Suprapubic skin (tissue), 4 donors: ENCODE measurements at regions not wholly inside any gene's neighbourhood (a gene's known extent, or its start where the extent isn't known, plus 50 kb on each side); places are given as distances from the start of the nearest gene placed in this dataset.
"Not testable (repeated sequence)": the region's sequence is repeated elsewhere in the genome, so short reads cannot be mapped to it uniquely, and the experiment has no call there.

Source experiments
- DNase-seq, 2 donors: peaks; one replicate each; pipeline ENCODE4 v3.0.0-alpha.2; 2019; ENCODE audit warnings: low spot score in 2 of 2
- H3K27ac ChIP-seq: fragments of 200-600 bp; sonication (generic); one replicate; pipeline ENCODE4 v1.5.1; 2019
- H3K27me3 ChIP-seq: fragments of 200-600 bp; sonication (generic); one replicate; pipeline ENCODE4 v1.5.1; 2019
- H3K36me3 ChIP-seq: fragments of 200-600 bp; sonication (generic); one replicate; pipeline ENCODE4 v1.5.1; 2019
- H3K4me1 ChIP-seq: fragments of 200-600 bp; sonication (generic); one replicate; pipeline ENCODE4 v1.5.1; 2019
- H3K4me3 ChIP-seq: fragments of 200-600 bp; sonication (generic); one replicate; pipeline ENCODE4 v1.5.1; 2019; ENCODE audit warnings: mild to moderate bottlenecking
- H3K9me3 ChIP-seq: fragments of 200-600 bp; sonication (generic); one replicate; pipeline ENCODE4 v1.5.1; 2019
- CTCF ChIP-seq, 2 donors: fragments of 200-600 bp in 1 of 2; fragments of 450-650 bp in 1 of 2; sonication (generic) in 1 of 2; IDR thresholded peaks; one replicate each; pipeline ENCODE4 v1.5.1; 2016 to 2019; ENCODE audit warnings: antibody characterized with exemption in 2 of 2, mild to moderate bottlenecking in 1 of 2, moderate library complexity in 1 of 2
- EP300 ChIP-seq: sonication (generic); formaldehyde crosslinking; IDR thresholded peaks from one replicate; pipeline ENCODE4 v1.6.1; 2017; ENCODE audit warnings: antibody characterized with exemption
- POLR2A ChIP-seq, 2 donors: fragments of 450-650 bp; IDR thresholded peaks; one replicate each; pipeline ENCODE4 v1.6.1; 2017; ENCODE audit warnings: antibody characterized with exemption in 2 of 2, mild to moderate bottlenecking in 2 of 2, moderate library complexity in 2 of 2
- POLR2AphosphoS5 ChIP-seq, 3 donors: sonication (generic); formaldehyde crosslinking; IDR thresholded peaks; one replicate each; pipeline ENCODE4 v1.6.1; 2017; ENCODE audit warnings: antibody characterized with exemption in 3 of 3
- WGBS: methylation state at CpG from one replicate; pipeline ENCODE4 v1.1.5; 2018; 5-methylcytosine and 5-hydroxymethylcytosine counted together

- no peaks in the 10 kb centered on the region for H3K27me3 ChIP-seq
- no peak overlapping the region for H3K27ac ChIP-seq
- H3K4me1 ChIP-seq: no peaks in the 10 kb centered on the region
- DNase-seq: no peak
- WGBS: 83% methylated on average over 2 of the region's 2 CpGs
- H3K9me3 ChIP-seq: no peaks in the 10 kb centered on the region
- H3K4me3 ChIP-seq: no peak overlapping the region
- H3K36me3 ChIP-seq: no peaks in the 10 kb centered on the region
- no peak for TF ChIP-seq POLR2AphosphoS5 (IDR thresholded peaks at IDR 0.05)
- no peak for TF ChIP-seq POLR2A (IDR thresholded peaks at IDR 0.05)
- TF ChIP-seq EP300: no peak
- TF ChIP-seq CTCF (IDR thresholded peaks at IDR 0.05): no peak
Measured at GRCh38 chr12:104887452-104887851, 70.6 kb downstream of the SLC41A2 start.

GRCh38 chr12:104886418-104887401 is 71.4 kb downstream of the SLC41A2 start:
- Histone ChIP-seq H3K9me3 (no peaks in the 10 kb centered on the region), H3K27me3 (no peaks in the 10 kb centered on the region), H3K4me3 (no peak overlapping the region), H3K36me3 (no peaks in the 10 kb centered on the region), H3K4me1 (no peaks in the 10 kb centered on the region), H3K27ac (no peak overlapping the region)
- no peak for DNase-seq
- 70% methylated on average over 3 of the region's 3 CpGs for WGBS
- TF ChIP-seq POLR2A (IDR thresholded peaks at IDR 0.05) (no peak), CTCF (IDR thresholded peaks at IDR 0.05) (no peak), EP300 (no peak), POLR2AphosphoS5 (IDR thresholded peaks at IDR 0.05) (no peak)

- DNase-seq, H3K27me3 ChIP-seq, H3K4me1 ChIP-seq, H3K4me3 ChIP-seq, H3K27ac ChIP-seq, H3K9me3 ChIP-seq, H3K36me3 ChIP-seq: not testable (repeated sequence)
- 89% methylated on average over 3 of the region's 3 CpGs for WGBS
Measured at GRCh38 chr12:104878858-104879257, 79.2 kb downstream of the SLC41A2 start.

GRCh38 chr12:104877103-104877705 is 80.9 kb downstream of the SLC41A2 start:
- TF ChIP-seq CTCF (IDR thresholded peaks at IDR 0.05) (peak; percentile 22 to 43), EP300 (no peak)
- Histone ChIP-seq H3K4me3 (no peak overlapping the region), H3K4me1 (no peaks in the 10 kb centered on the region), H3K9me3 (no peaks in the 10 kb centered on the region), H3K27ac (no peak overlapping the region), H3K36me3 (no peaks in the 10 kb centered on the region), H3K27me3 (no peaks in the 10 kb centered on the region)
- no peak for DNase-seq
- 75% methylated on average over 3 of the region's 3 CpGs for WGBS

- Histone ChIP-seq H3K36me3 (no peaks in the 10 kb centered on the region), H3K4me1 (no peaks in the 10 kb centered on the region), H3K27ac (no peak overlapping the region), H3K9me3 (no peaks in the 10 kb centered on the region), H3K4me3 (no peak overlapping the region), H3K27me3 (no peaks in the 10 kb centered on the region)
- WGBS: 92% methylated on average over 2 of the region's 2 CpGs
- no peak for TF ChIP-seq POLR2AphosphoS5 (IDR thresholded peaks at IDR 0.05)
- no peak for TF ChIP-seq POLR2A (IDR thresholded peaks at IDR 0.05)
- no peak for TF ChIP-seq CTCF (IDR thresholded peaks at IDR 0.05)
- DNase-seq: no peak
Measured at GRCh38 chr12:104873374-104873773, 84.7 kb downstream of the SLC41A2 start.
